ENCODE measurements at regions not wholly inside any gene's neighbourhood (a gene's known extent, or its start where the extent isn't known, plus 50 kb on each side); places are given as distances from the start of the nearest gene placed in this dataset.

- no peaks in the 10 kb centered on the region for H3K4me1 ChIP-seq (ENCODE audit: control insufficient read depth, insufficient read depth, low read length)
- no peak for DNase-seq
- H3K27me3 ChIP-seq (ENCODE audit: control insufficient read depth, insufficient read depth, low read length), result no peaks in the 10 kb centered on the region
- no peaks in the 10 kb centered on the region for H3K36me3 ChIP-seq (ENCODE audit: control insufficient read depth, insufficient read depth, low read length)
- no peaks in the 10 kb centered on the region for H3K9me3 ChIP-seq (replicated peaks; ENCODE audit: control insufficient read depth, low read depth, low read length)
- no peak overlapping the region for H3K4me3 ChIP-seq (ENCODE audit: low read length)
- H3K27ac ChIP-seq (ENCODE audit: low read length), result no peak overlapping the region
Observed at GRCh38 chr7:20561908-20562307, 53.6 kb upstream of the ABCB5 start.

GRCh38 chr7:20562461-20562860 lies 53.0 kb upstream of the ABCB5 start:
- H3K27ac ChIP-seq (ENCODE audit: low read length), result no peak overlapping the region
- H3K27me3 ChIP-seq (ENCODE audit: control insufficient read depth, insufficient read depth, low read length), result no peaks in the 10 kb centered on the region
- no peak for DNase-seq
- H3K4me1 ChIP-seq (ENCODE audit: control insufficient read depth, insufficient read depth, low read length), result no peaks in the 10 kb centered on the region
- H3K36me3 ChIP-seq (ENCODE audit: control insufficient read depth, insufficient read depth, low read length), result no peaks in the 10 kb centered on the region
- H3K9me3 ChIP-seq (replicated peaks; ENCODE audit: control insufficient read depth, low read depth, low read length), result no peaks in the 10 kb centered on the region
- WGBS (ENCODE audit: insufficient coverage), result 78% methylated on average over 1 of the region's 4 CpGs
- H3K4me3 ChIP-seq (ENCODE audit: low read length), result no peak overlapping the region

All from muscle of leg (tissue), 3 donors.